H1 (cell line): ENCODE measurements at regions not wholly inside any gene's neighbourhood (a gene's known extent, or its start where the extent isn't known, plus 50 kb on each side); places are given as distances from the start of the nearest gene placed in this dataset.

Experiments used
- RFX5 ChIP-seq: IDR thresholded peaks from 2 replicates; pipeline ENCODE4 v1.6.1; 2011; ENCODE audit warnings: low read depth, low read length, improper control_type of control experiment, borderline replicate concordance
- SRF ChIP-seq: IDR thresholded peaks from 2 replicates; pipeline ENCODE4 v1.6.1; 2011; ENCODE audit warnings: mild to moderate bottlenecking, low read depth, low read length, moderate library complexity
- TEAD4 ChIP-seq: IDR thresholded peaks from 2 replicates; pipeline ENCODE4 v1.6.1; 2012; ENCODE audit warnings: low read depth, low read length, inconsistent platforms, mixed read lengths

- TF ChIP-seq SRF (no peak), TEAD4 (no peak), RFX5 (no peak)
Observed at GRCh38 chrX:39734174-39734776, 363.5 kb downstream of the BCOR start (continued).
